ENCODE measurements at regions not wholly inside any gene's neighbourhood (a gene's known extent, or its start where the extent isn't known, plus 50 kb on each side); places are given as distances from the start of the nearest gene placed in this dataset.

- TF ChIP-seq CTCF (IDR thresholded peaks at IDR 0.05; ENCODE audit: insufficient read depth, low read length) (no peak), GABPA (IDR thresholded peaks at IDR 0.05; ENCODE audit: low read depth) (no peak), POLR2AphosphoS5 (IDR thresholded peaks at IDR 0.05; ENCODE audit: low read depth) (no peak), REST (IDR thresholded peaks at IDR 0.05; ENCODE audit: insufficient replicate concordance, low read depth) (no peak)
Measured at GRCh38 chr16:86117756-86118155, 218.8 kb downstream of the IRF8 start.

All from HL-60 (cell line).